A549 (cell line): ENCODE measurements at regions not wholly inside any gene's neighbourhood (a gene's known extent, or its start where the extent isn't known, plus 50 kb on each side); places are given as distances from the start of the nearest gene placed in this dataset.
A peak's percentile ranks its signal among the peaks of the same experiment; 100 is the strongest.

ENCODE experiments used
- ATAC-seq, 2 experiments: fragments of 200-7000 bp in 1 of 2; fragments of >200 bp in 1 of 2; cut with Nextera tagmentation in 1 of 2; cut with Tn5 transposase in 1 of 2; 3 replicates each; pipeline versions ENCODE4 v1.8.0 to v1.9.1; 2018 to 2020; ENCODE audit warnings: mild to moderate bottlenecking in 1 of 2, moderate library complexity in 1 of 2
- CTCF ChIA-PET: fragments of 300-600 bp; sonication (Branson Sonifier 250); formaldehyde crosslinking; extraction: SDS; loops from one replicate; lab custom pipeline; 2021; ENCODE audit warnings: antibody characterized with exemption, inconsistent platforms; lab: Yijun Ruan, JAX
- POLR2A ChIA-PET: fragments of 350-600 bp; formaldehyde crosslinking; extraction: SDS; loops from one replicate; lab custom pipeline; 2021; ENCODE audit warnings: antibody characterized with exemption, inconsistent platforms; lab: Yijun Ruan, JAX
- DNase-seq, 2 experiments: peaks; one replicate each; pipeline versions ENCODE4 v3.0.0 to v3.0.0-alpha.2; 2011 to 2016; ENCODE audit warnings: low read depth in 1 of 2, low spot score in 1 of 2
- FAIRE-seq: peaks from 2 replicates; lab custom pipeline; 2011; peaks lifted over from hg19 to GRCh38; lab: Jason Lieb, UNC
- H3K27ac ChIP-seq, 2 experiments: fragments of >200 bp; sonication (Bioruptor Twin); formaldehyde crosslinking; 3 replicates each; pipeline ENCODE4 v1.5.1; 2016 to 2017
- H3K4me1 ChIP-seq: fragments of >200 bp; sonication (Bioruptor Twin); formaldehyde crosslinking; 3 replicates; pipeline ENCODE4 v1.6.1; 2016
- H3K4me2 ChIP-seq: fragments of >200 bp; sonication (Bioruptor Twin); formaldehyde crosslinking; 3 replicates; pipeline ENCODE4 v1.6.1; 2016
- H3K4me3 ChIP-seq: fragments of >200 bp; sonication (Bioruptor Twin); formaldehyde crosslinking; 3 replicates; pipeline ENCODE4 v1.5.1; 2016
- H3K9me3 ChIP-seq: fragments of >200 bp; sonication (Bioruptor Twin); formaldehyde crosslinking; 3 replicates; pipeline ENCODE4 v1.6.1; 2016
- BCL3 ChIP-seq: fragments of >200 bp; sonication (Bioruptor Twin); formaldehyde crosslinking; IDR thresholded peaks from 3 replicates; pipeline ENCODE4 v1.6.1; 2016
- CBX2 ChIP-seq: fragments of 200-600 bp; sonication (generic); IDR thresholded peaks from 2 replicates; pipeline ENCODE4 v1.6.1; 2016; ENCODE audit warnings: low read depth, mild to moderate bottlenecking, borderline replicate concordance
- HDAC2 ChIP-seq: fragments of 200-600 bp; sonication (generic); IDR thresholded peaks from 2 replicates; pipeline ENCODE4 v1.6.1; 2016
- HES2 ChIP-seq: fragments of >200 bp; sonication (Bioruptor Twin); formaldehyde crosslinking; IDR thresholded peaks from 2 replicates; pipeline ENCODE4 v1.6.1; 2016
- HOXB5 ChIP-seq: fragments of 250-450 bp; sonication (Bioruptor Pico); IDR thresholded peaks from 2 replicates; pipeline ENCODE4 v1.5.0; 2020; ENCODE audit warnings: mild to moderate bottlenecking, moderate library complexity
- JUN ChIP-seq, 2 experiments: fragments of >200 bp; sonication (Bioruptor Twin); formaldehyde crosslinking; IDR thresholded peaks; 2 replicates in 1 of 2; 3 replicates in 1 of 2; pipeline ENCODE4 v1.6.1; 2016 to 2017
- MAFK ChIP-seq: fragments of 450-650 bp; IDR thresholded peaks from 2 replicates; pipeline ENCODE4 v1.6.1; 2014; ENCODE audit not compliant: partially characterized antibody
- PBX3 ChIP-seq: IDR thresholded peaks from 2 replicates; pipeline ENCODE4 v1.6.1; 2012
- RFX5 ChIP-seq: fragments of 450-650 bp; IDR thresholded peaks from 2 replicates; pipeline ENCODE4 v1.7.1; 2014; ENCODE audit warnings: antibody characterized with exemption, mild to moderate bottlenecking, moderate library complexity
- RNF2 ChIP-seq: fragments of 200-600 bp; sonication (generic); IDR thresholded peaks from 2 replicates; pipeline ENCODE4 v1.6.1; 2016; ENCODE audit warnings: low read depth, mild to moderate bottlenecking, antibody characterized with exemption, moderate library complexity, borderline replicate concordance
- SMC3 ChIP-seq: fragments of >200 bp; sonication (Bioruptor Twin); formaldehyde crosslinking; IDR thresholded peaks from 3 replicates; pipeline ENCODE4 v1.6.1; 2018; ENCODE audit warnings: inconsistent platforms
- SREBF2 ChIP-seq: fragments of 450-650 bp; IDR thresholded peaks from 2 replicates; pipeline ENCODE4 v1.6.1; 2014; ENCODE audit warnings: mild to moderate bottlenecking, moderate library complexity
- USF2 ChIP-seq: fragments of 450-650 bp; IDR thresholded peaks from 2 replicates; pipeline ENCODE4 v1.6.1; 2014; ENCODE audit warnings: antibody characterized with exemption
- ZSCAN20 ChIP-seq: fragments of 250-450 bp; sonication (Bioruptor Pico); IDR thresholded peaks from 2 replicates; pipeline ENCODE4 v1.8.0; 2022; ENCODE audit warnings: mild to moderate bottlenecking, moderate library complexity
- WGBS: methylation state at CpG from one replicate; pipeline ENCODE4 v1.1.6; 2017; ENCODE audit errors: missing lambda C conversion rate; 5-methylcytosine and 5-hydroxymethylcytosine counted together
- small RNA-seq, 6 experiments: library from RNA; depleted of rRNA; stranded (forward); fragments of <200 nt; gene quantifications; one replicate each; pipeline ENCODE3, GENCODE V24; 2012

- TF ChIP-seq RFX5: no peak
Observed at GRCh38 chr13:61470786-61471185, 55.1 kb upstream of the PCDH20 start (continued).

GRCh38 chr13:61466280-61466679, 50.6 kb upstream of the PCDH20 start:
- Histone ChIP-seq H3K27ac (no peak overlapping the region), H3K4me3 (no peak overlapping the region), H3K9me3 (no peaks in the 10 kb centered on the region), H3K4me2 (no peak overlapping the region), H3K4me1 (no peaks in the 10 kb centered on the region)
- POLR2A ChIA-PET: no interaction called here
- CTCF ChIA-PET: no interaction called here
- no peak for TF ChIP-seq BCL3
- no peak for TF ChIP-seq JUN (IDR thresholded peaks at IDR 0.05)
- no peak for TF ChIP-seq CBX2
- TF ChIP-seq MAFK: no peak
- TF ChIP-seq HOXB5: no peak
- TF ChIP-seq RNF2: no peak
- no peak for TF ChIP-seq ZSCAN20 (CRISPR knock-in tag)
- no peak for TF ChIP-seq HES2
- no peak for TF ChIP-seq SMC3
- TF ChIP-seq SREBF2: no peak
- TF ChIP-seq PBX3: no peak
- no peak for TF ChIP-seq HDAC2
- TF ChIP-seq USF2: no peak
- no peak; a peak in 1 of 6 replicates for ATAC-seq
- no peak for FAIRE-seq
- DNase-seq: peak in 1 of 2 experiments; percentile 2
- WGBS: 3% methylated on average over 3 of the region's 3 CpGs

Small RNAs in the stretch of these regions (small RNA-seq; reads per million reads assigned to genes)
- 0 reads per million in 6 experiments for gene AL353765.1
- gene AL356102.1: 0 reads per million in 6 experiments
- 0 to 0.04 (median 0) reads per million in 6 experiments for gene MIR4704
- 0 reads per million in 6 experiments for gene MIR548X2
- gene RNU6-81P: 0 reads per million in 6 experiments
